Smooth muscle cell (in vitro differentiated cells): ENCODE measurements at regions not wholly inside any gene's neighbourhood (a gene's known extent, or its start where the extent isn't known, plus 50 kb on each side); places are given as distances from the start of the nearest gene placed in this dataset.
A peak's percentile ranks its signal among the peaks of the same experiment; 100 is the strongest.

Experiments used
- DNase-seq: peaks from one replicate; lab custom pipeline; 2025; ENCODE audit not compliant: unreplicated experiment; lab: John Stamatoyannopoulos, UW
- H2AFZ ChIP-seq: fragments of 200-600 bp; sonication (generic); 2 replicates; pipeline ENCODE4 v1.6.0; 2016; ENCODE audit warnings: antibody characterized with exemption, low read depth, mild to moderate bottlenecking
- H3F3A ChIP-seq: fragments of 200-600 bp; sonication (generic); 2 replicates; pipeline ENCODE4 v1.6.0; 2017; ENCODE audit warnings: antibody characterized with exemption, low read depth
- H3K27ac ChIP-seq: fragments of 200-600 bp; sonication (generic); 2 replicates; pipeline ENCODE4 v1.5.1; 2016; ENCODE audit warnings: low read depth, mild to moderate bottlenecking
- H3K27me3 ChIP-seq: fragments of 200-600 bp; sonication (generic); 2 replicates; pipeline ENCODE4 v1.6.1; 2016; ENCODE audit warnings: low read depth, mild to moderate bottlenecking
- H3K36me3 ChIP-seq: fragments of 200-600 bp; sonication (generic); 2 replicates; pipeline ENCODE4 v1.5.1; 2016; ENCODE audit warnings: low read depth
- H3K4me1 ChIP-seq: fragments of 200-600 bp; sonication (generic); 2 replicates; pipeline ENCODE4 v1.5.1; 2016; ENCODE audit warnings: low read depth
- H3K4me2 ChIP-seq: fragments of 200-600 bp; sonication (generic); 2 replicates; pipeline ENCODE4 v1.6.0; 2016; ENCODE audit warnings: mild to moderate bottlenecking
- H3K4me3 ChIP-seq: fragments of 200-600 bp; sonication (generic); 2 replicates; pipeline ENCODE4 v1.5.1; 2016; ENCODE audit warnings: mild to moderate bottlenecking
- H3K79me2 ChIP-seq: fragments of 200-600 bp; sonication (generic); 2 replicates; pipeline ENCODE4 v1.6.0; 2016; ENCODE audit warnings: low read depth, mild to moderate bottlenecking
- H3K9ac ChIP-seq: fragments of 200-600 bp; sonication (generic); 2 replicates; pipeline ENCODE4 v1.6.0; 2016; ENCODE audit warnings: low read depth
- H3K9me3 ChIP-seq: fragments of 200-600 bp; sonication (generic); replicated peaks from 2 replicates; pipeline ENCODE4 v1.5.1; 2016; ENCODE audit warnings: low read depth
- H4K20me1 ChIP-seq: fragments of 200-600 bp; sonication (generic); 2 replicates; pipeline ENCODE4 v1.6.0; 2016; ENCODE audit warnings: low read depth
- CTCF ChIP-seq: fragments of 200-600 bp; sonication (generic); IDR thresholded peaks from 2 replicates; pipeline ENCODE4 v1.5.1; 2017; ENCODE audit warnings: borderline replicate concordance, mild to moderate bottlenecking, antibody characterized with exemption; ENCODE audit not compliant: insufficient read depth, poor library complexity, severe bottlenecking
- WGBS: methylation state at CpG from one replicate; pipeline ENCODE4 v1.1.7; 2016; ENCODE audit warnings: low lambda C conversion rate; 5-methylcytosine and 5-hydroxymethylcytosine counted together

DNA sequence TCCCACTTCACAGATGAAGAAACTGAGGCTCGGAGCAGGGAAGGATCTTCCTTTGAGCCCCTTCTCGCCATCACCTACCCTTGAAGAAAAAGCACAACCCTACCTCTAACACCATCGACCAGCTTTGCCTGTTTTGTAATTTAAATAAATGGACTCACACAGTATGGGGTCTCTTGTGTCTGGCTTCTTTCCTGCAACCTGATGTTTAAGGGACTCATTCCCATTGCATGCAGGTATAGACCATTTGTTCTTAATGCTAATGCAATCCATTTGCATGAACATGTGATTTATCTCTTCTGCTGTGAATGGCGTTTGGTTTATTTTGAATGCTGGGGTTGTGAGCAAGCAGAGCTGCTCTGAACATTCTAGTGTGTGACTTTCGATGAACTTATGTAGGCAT lies 150.8 kb upstream of the FOXF1 start:
- TF ChIP-seq CTCF: no peak
- no peak overlapping the region for H3K4me3 ChIP-seq
- H2AFZ ChIP-seq: no peak overlapping the region
- H3K9me3 ChIP-seq: no peaks in the 10 kb centered on the region
- 75% methylated on average over 5 of the region's 5 CpGs for WGBS
- no peaks in the 10 kb centered on the region for H4K20me1 ChIP-seq
- DNase-seq: no peak
- H3K4me2 ChIP-seq: no peak overlapping the region
- H3K4me1 ChIP-seq: peaks cover 6% of the 10 kb centered on the region
- no peak overlapping the region for H3K27ac ChIP-seq
- H3K79me2 ChIP-seq: no peaks in the 10 kb centered on the region
- no peaks in the 10 kb centered on the region for H3K36me3 ChIP-seq
- no peak overlapping the region for H3K9ac ChIP-seq
- H3K27me3 ChIP-seq: no peaks in the 10 kb centered on the region
- H3F3A ChIP-seq: peaks cover 14% of the 10 kb centered on the region

GRCh38 chr16:86362155-86362849 lies 148.0 kb upstream of the FOXF1 start:
- no peaks in the 10 kb centered on the region for H3K36me3 ChIP-seq
- peak overlapping the region; percentile 75 for H3K27ac ChIP-seq
- TF ChIP-seq CTCF: no peak
- no peak overlapping the region for H2AFZ ChIP-seq
- H3K4me3 ChIP-seq: no peak overlapping the region
- peak overlapping the region; percentile 40 for H3K4me2 ChIP-seq
- H3F3A ChIP-seq: no peaks in the 10 kb centered on the region
- H3K79me2 ChIP-seq: no peaks in the 10 kb centered on the region
- 80% methylated on average over 9 of the region's 9 CpGs for WGBS
- H3K4me1 ChIP-seq: peaks cover 6% of the 10 kb centered on the region
- no peak for DNase-seq
- no peaks in the 10 kb centered on the region for H3K27me3 ChIP-seq
- H3K9me3 ChIP-seq: no peaks in the 10 kb centered on the region
- no peaks in the 10 kb centered on the region for H4K20me1 ChIP-seq
- peak overlapping the region; percentile 8 for H3K9ac ChIP-seq

DNA sequence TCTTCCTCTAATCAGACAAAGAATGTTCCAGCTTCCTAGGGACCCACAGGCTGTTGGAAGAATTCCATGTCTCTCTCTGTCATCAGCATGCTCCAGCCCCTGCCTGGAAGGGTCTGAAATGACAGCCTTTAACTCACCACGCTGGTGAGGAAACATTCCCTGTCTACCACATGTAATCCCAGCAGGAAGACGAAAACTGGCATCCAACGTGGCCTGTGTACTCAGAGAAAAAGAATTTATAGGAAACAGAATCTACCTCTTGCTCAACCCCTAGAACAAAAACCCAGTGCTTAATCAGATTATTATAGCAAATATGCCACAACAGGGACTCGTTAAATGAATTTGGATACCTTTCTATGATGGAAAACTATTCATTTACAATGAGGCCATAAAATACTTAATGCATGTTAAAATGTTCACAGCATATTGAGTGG lies 147.3 kb upstream of the FOXF1 start:
- Histone ChIP-seq H2AFZ (no peak overlapping the region), H3K27me3 (no peaks in the 10 kb centered on the region), H3K79me2 (no peaks in the 10 kb centered on the region), H3K9ac (peak overlapping the region; percentile 56), H3K4me1 (peaks cover 6% of the 10 kb centered on the region), H3K4me2 (peak overlapping the region; percentile 63), H3K27ac (peak overlapping the region; percentile 89), H3F3A (no peaks in the 10 kb centered on the region), H3K36me3 (no peaks in the 10 kb centered on the region), H4K20me1 (no peaks in the 10 kb centered on the region), H3K9me3 (no peaks in the 10 kb centered on the region), H3K4me3 (no peak overlapping the region)
- no peak for TF ChIP-seq CTCF
- DNase-seq: no peak
- 13% methylated on average over 4 of the region's 4 CpGs for WGBS
